ENCODE measurements at regions not wholly inside any gene's neighbourhood (a gene's known extent, or its start where the extent isn't known, plus 50 kb on each side); places are given as distances from the start of the nearest gene placed in this dataset.

- DNase-seq (ENCODE audit: low read depth in 3 of 3): no peak
Observed at GRCh38 chr6:120248451-120248850, 898.9 kb upstream of the MAN1A1 start.

GRCh38 chr6:120237221-120237620, 887.7 kb upstream of the MAN1A1 start:
- no peak for DNase-seq (ENCODE audit: low read depth in 3 of 3)

GRCh38 chr6:120230008-120230407, 880.4 kb upstream of the MAN1A1 start:
- no peak for DNase-seq (ENCODE audit: low read depth in 3 of 3)

- no peak for DNase-seq (ENCODE audit: low read depth in 3 of 3)
Observed at GRCh38 chr6:120228297-120228696, 878.7 kb upstream of the MAN1A1 start.

- no peak for DNase-seq (ENCODE audit: low read depth in 3 of 3)
Observed at GRCh38 chr6:120219339-120219738, 869.8 kb upstream of the MAN1A1 start.

GRCh38 chr6:120214088-120214499, 864.5 kb upstream of the MAN1A1 start:
- DNase-seq (ENCODE audit: low read depth in 3 of 3): no peak

GRCh38 chr6:120211955-120212792, 862.6 kb upstream of the MAN1A1 start:
- DNase-seq (ENCODE audit: low read depth in 3 of 3): no peak

- no peak for DNase-seq (ENCODE audit: low read depth in 3 of 3)
Observed at GRCh38 chr6:120202878-120203277, 853.3 kb upstream of the MAN1A1 start.

GRCh38 chr6:120200853-120201252, 851.3 kb upstream of the MAN1A1 start:
- DNase-seq (ENCODE audit: low read depth in 3 of 3): no peak

GRCh38 chr6:120198033-120198432, 848.5 kb upstream of the MAN1A1 start:
- DNase-seq (ENCODE audit: low read depth in 3 of 3): no peak

GRCh38 chr6:120186080-120186479, 836.5 kb upstream of the MAN1A1 start:
- DNase-seq (ENCODE audit: low read depth in 3 of 3): no peak

- no peak for DNase-seq (ENCODE audit: low read depth in 3 of 3)
Observed at GRCh38 chr6:120173250-120173649, 823.7 kb upstream of the MAN1A1 start.

- no peak for DNase-seq (ENCODE audit: low read depth in 3 of 3)
Observed at GRCh38 chr6:120164531-120164930, 815.0 kb upstream of the MAN1A1 start.

GRCh38 chr6:120157873-120158272, 808.3 kb upstream of the MAN1A1 start:
- DNase-seq (ENCODE audit: low read depth in 3 of 3): no peak

- no peak for DNase-seq (ENCODE audit: low read depth in 3 of 3)
Observed at GRCh38 chr6:120147071-120147871, 797.7 kb upstream of the MAN1A1 start.

GRCh38 chr6:120141601-120142000, 792.0 kb upstream of the MAN1A1 start:
- no peak for DNase-seq (ENCODE audit: low read depth in 3 of 3)

- no peak for DNase-seq (ENCODE audit: low read depth in 3 of 3)
Observed at GRCh38 chr6:120137492-120137891, 787.9 kb upstream of the MAN1A1 start.

GRCh38 chr6:120129228-120129627, 779.7 kb upstream of the MAN1A1 start:
- DNase-seq (ENCODE audit: low read depth in 3 of 3): no peak

- no peak for DNase-seq (ENCODE audit: low read depth in 3 of 3)
Observed at GRCh38 chr6:120122401-120122800, 772.8 kb upstream of the MAN1A1 start.

- no peak for DNase-seq (ENCODE audit: low read depth in 3 of 3)
Observed at GRCh38 chr6:120116343-120116742, 766.8 kb upstream of the MAN1A1 start.

GRCh38 chr6:120112980-120113379, 763.4 kb upstream of the MAN1A1 start:
- DNase-seq (ENCODE audit: low read depth in 3 of 3): no peak

GRCh38 chr6:120111001-120111400, 761.4 kb upstream of the MAN1A1 start:
- no peak for DNase-seq (ENCODE audit: low read depth in 3 of 3)

All from stimulated activated CD4-positive, alpha-beta T cell treated with anti-CD3 and anti-CD28 coated beads, TNF-alpha, amount 100 ng/mL, for 48 hours (primary cell).